SK-N-DZ (cell line): ENCODE measurements at regions not wholly inside any gene's neighbourhood (a gene's known extent, or its start where the extent isn't known, plus 50 kb on each side); places are given as distances from the start of the nearest gene placed in this dataset.

ENCODE experiments used
- DNase-seq: peaks from one replicate; pipeline ENCODE4 v3.0.0-alpha.2; 2015; ENCODE audit warnings: low spot score

GRCh38 chr1:221162352-221162751, 283.1 kb downstream of the HLX start:
- no peak for DNase-seq

- no peak for DNase-seq
Observed at GRCh38 chr1:221162939-221163338, 283.7 kb downstream of the HLX start.

- no peak for DNase-seq
Observed at GRCh38 chr1:221164029-221164428, 284.8 kb downstream of the HLX start.

GRCh38 chr1:221164951-221165838, 286.0 kb downstream of the HLX start:
- peak; percentile 54 for DNase-seq

GRCh38 chr1:221165839-221166500, 286.7 kb downstream of the HLX start:
- DNase-seq: peak; percentile 78

GRCh38 chr1:221166559-221167318, 287.5 kb downstream of the HLX start:
- DNase-seq: no peak

- DNase-seq: no peak
Observed at GRCh38 chr1:221169447-221169889, 290.2 kb downstream of the HLX start.

GRCh38 chr1:221170171-221170570, 290.9 kb downstream of the HLX start:
- DNase-seq: no peak

- DNase-seq: no peak
Observed at GRCh38 chr1:221171768-221172167, 292.5 kb downstream of the HLX start.

- no peak for DNase-seq
Observed at GRCh38 chr1:221172841-221173240, 293.6 kb downstream of the HLX start.

- peak; percentile 24 for DNase-seq
Observed at GRCh38 chr1:221174330-221174993, 295.2 kb downstream of the HLX start.

GRCh38 chr1:221175249-221175648, 296.0 kb downstream of the HLX start:
- DNase-seq: no peak

- DNase-seq: no peak
Observed at GRCh38 chr1:221180704-221181368, 301.6 kb downstream of the HLX start.

- DNase-seq: no peak
Observed at GRCh38 chr1:221182791-221183533, 303.7 kb downstream of the HLX start.

- no peak for DNase-seq
Observed at GRCh38 chr1:221184131-221184794, 305.0 kb downstream of the HLX start.

- DNase-seq: no peak
Observed at GRCh38 chr1:221187174-221187573, 307.9 kb downstream of the HLX start.

GRCh38 chr1:221188458-221188857, 309.2 kb downstream of the HLX start:
- DNase-seq: no peak

- DNase-seq: no peak
Observed at GRCh38 chr1:221190249-221190648, 311.0 kb downstream of the HLX start.

GRCh38 chr1:221192055-221192454, 312.8 kb downstream of the HLX start:
- DNase-seq: no peak

- DNase-seq: no peak
Observed at GRCh38 chr1:221200464-221200863, 321.2 kb downstream of the HLX start.
